SK-N-SH (cell line): ENCODE measurements at regions not wholly inside any gene's neighbourhood (a gene's known extent, or its start where the extent isn't known, plus 50 kb on each side); places are given as distances from the start of the nearest gene placed in this dataset.

Source experiments
- CTCF ChIA-PET: fragments of 300-600, 350-600 bp; formaldehyde crosslinking; extraction: SDS; loops from one replicate; lab custom pipeline; 2021; lab: Yijun Ruan, JAX
- POLR2A ChIA-PET: fragments of 350-600 bp; sonication (Branson Sonifier 250); formaldehyde crosslinking; extraction: SDS; loops from one replicate; lab custom pipeline; 2020; ENCODE audit warnings: antibody characterized with exemption, inconsistent platforms; lab: Yijun Ruan, JAX
- DNase-seq: peaks from one replicate; pipeline ENCODE4 v3.0.0; 2012
- H2AFZ ChIP-seq: fragments of 200-600 bp; sonication (generic); 2 replicates; pipeline ENCODE4 v1.8.1; 2016; ENCODE audit warnings: antibody characterized with exemption, mild to moderate bottlenecking, low read depth
- H3F3A ChIP-seq: fragments of 200-600 bp; sonication (generic); replicated peaks from 2 replicates; pipeline ENCODE3; 2016; ENCODE audit warnings: antibody characterized with exemption, mild to moderate bottlenecking; ENCODE audit not compliant: insufficient read depth
- H3K27ac ChIP-seq, 2 experiments: fragments of 200-500 bp in 1 of 2; fragments of 200-600 bp in 1 of 2; sonication (Bioruptor generic) in 1 of 2; sonication (generic), shearing (Covaris generic) in 1 of 2; 2 replicates each; pipeline versions ENCODE4 v1.5.1 to v1.6.1; 2014 to 2016; ENCODE audit warnings: low read depth in 2 of 2, inconsistent platforms in 1 of 2, low read length in 1 of 2, mild to moderate bottlenecking in 1 of 2, mixed read lengths in 1 of 2
- H3K27me3 ChIP-seq: fragments of 200-600 bp; sonication (generic), shearing (Covaris generic); 2 replicates; pipeline ENCODE4 v1.6.1; 2016; ENCODE audit warnings: mixed run types; ENCODE audit not compliant: insufficient read depth
- H3K36me3 ChIP-seq, 2 experiments: fragments of 200-500 bp in 1 of 2; fragments of 200-600 bp in 1 of 2; sonication (Bioruptor generic) in 1 of 2; sonication (generic) in 1 of 2; replicated peaks in 1 of 2; 2 replicates each; pipeline versions ENCODE3 to v1.5.1; 2014 to 2016; ENCODE audit warnings: low read length in 1 of 2, mild to moderate bottlenecking in 1 of 2; ENCODE audit not compliant: insufficient read depth in 2 of 2, control insufficient read depth in 1 of 2
- H3K4me1 ChIP-seq, 2 experiments: fragments of 200-500 bp in 1 of 2; fragments of 200-600 bp in 1 of 2; sonication (Bioruptor generic) in 1 of 2; sonication (generic), shearing (Covaris generic) in 1 of 2; 2 replicates each; pipeline versions ENCODE4 v1.5.1 to v1.6.1; 2014 to 2016; ENCODE audit warnings: low read depth in 1 of 2, low read length in 1 of 2, mixed run types in 1 of 2; ENCODE audit not compliant: insufficient read depth in 2 of 2, control insufficient read depth in 1 of 2
- H3K4me2 ChIP-seq: fragments of 200-600 bp; sonication (generic), shearing (Covaris generic); 2 replicates; pipeline ENCODE4 v1.6.1; 2017; ENCODE audit warnings: mixed run types
- H3K4me3 ChIP-seq, 2 experiments: fragments of 200-500 bp in 1 of 2; fragments of 200-600 bp in 1 of 2; sonication (Bioruptor generic) in 1 of 2; sonication (generic), shearing (Covaris generic) in 1 of 2; 2 replicates each; pipeline versions ENCODE4 v1.5.1 to v1.8.1; 2014 to 2016; ENCODE audit warnings: low read depth in 2 of 2, inconsistent platforms in 1 of 2, low read length in 1 of 2, mild to moderate bottlenecking in 1 of 2, mixed read lengths in 1 of 2, moderate library complexity in 1 of 2
- H3K79me2 ChIP-seq: fragments of 200-600 bp; sonication (generic); 2 replicates; pipeline ENCODE4 v1.8.1; 2017; ENCODE audit warnings: mild to moderate bottlenecking; ENCODE audit not compliant: insufficient read depth
- H3K9ac ChIP-seq: fragments of 200-600 bp; sonication (generic); 2 replicates; pipeline ENCODE4 v1.6.1; 2017; ENCODE audit warnings: mixed run types
- H3K9me2 ChIP-seq: fragments of 200-600 bp; sonication (generic); 2 replicates; pipeline ENCODE4 v1.6.1; 2017; ENCODE audit warnings: mixed run types
- H3K9me3 ChIP-seq: fragments of 200-600 bp; sonication (generic); 2 replicates; pipeline ENCODE4 v1.6.1; 2017; ENCODE audit warnings: mixed run types, mild to moderate bottlenecking, moderate library complexity
- H4K20me1 ChIP-seq: fragments of 200-600 bp; sonication (generic); 2 replicates; pipeline ENCODE4 v1.6.1; 2017; ENCODE audit warnings: mild to moderate bottlenecking, mixed run types; ENCODE audit not compliant: insufficient read depth
- FOSL2 ChIP-seq: IDR thresholded peaks from 2 replicates; pipeline ENCODE4 v1.4.0; 2012; ENCODE audit warnings: low read depth, mild to moderate bottlenecking, moderate library complexity, borderline replicate concordance
- FOXM1 ChIP-seq: IDR thresholded peaks from 2 replicates; pipeline ENCODE4 v1.4.0; 2012; ENCODE audit warnings: low read depth, mild to moderate bottlenecking
- GABPA ChIP-seq: IDR thresholded peaks from 2 replicates; pipeline ENCODE4 v1.4.0; 2012; ENCODE audit warnings: low read depth, mild to moderate bottlenecking
- GATA2 ChIP-seq: sonication (generic); formaldehyde crosslinking; IDR thresholded peaks from 2 replicates; pipeline ENCODE4 v1.5.0; 2020; ENCODE audit warnings: mild to moderate bottlenecking, missing genetic modification reagents
- JUND ChIP-seq: IDR thresholded peaks from 2 replicates; pipeline ENCODE4 v1.4.0; 2012
- MAX ChIP-seq: IDR thresholded peaks from 2 replicates; pipeline ENCODE4 v1.4.0; 2012; ENCODE audit warnings: low read depth
- MEF2A ChIP-seq: IDR thresholded peaks from 2 replicates; pipeline ENCODE4 v1.4.0; 2012; ENCODE audit warnings: low read depth, borderline replicate concordance
- MXI1 ChIP-seq: IDR thresholded peaks from 2 replicates; pipeline ENCODE4 v1.6.1; 2012; ENCODE audit warnings: mild to moderate bottlenecking, low read depth, low read length, improper control_type of control experiment
- POLR2AphosphoS5 ChIP-seq: IDR thresholded peaks from 2 replicates; pipeline ENCODE4 v1.6.1; 2012; ENCODE audit warnings: low read depth, low read length
- RAD21 ChIP-seq: IDR thresholded peaks from 2 replicates; pipeline ENCODE4 v1.6.1; 2012; ENCODE audit warnings: mild to moderate bottlenecking, low read length
- RCOR1 ChIP-seq: fragments of 150-350 bp; IDR thresholded peaks from 2 replicates; pipeline ENCODE4 v1.6.1; 2017; ENCODE audit warnings: antibody characterized with exemption, low read length
- REST ChIP-seq: IDR thresholded peaks from 2 replicates; pipeline ENCODE4 v1.6.1; 2012; ENCODE audit warnings: mild to moderate bottlenecking, low read depth, low read length, moderate library complexity
- RFX5 ChIP-seq: IDR thresholded peaks from 2 replicates; pipeline ENCODE4 v1.6.1; 2012; ENCODE audit warnings: mild to moderate bottlenecking, improper control_type of control experiment, low read length
- RXRA ChIP-seq: IDR thresholded peaks from 2 replicates; pipeline ENCODE4 v1.4.0; 2012; ENCODE audit warnings: low read depth, mild to moderate bottlenecking, borderline replicate concordance
- USF1 ChIP-seq: IDR thresholded peaks from 2 replicates; pipeline ENCODE4 v1.4.0; 2012; ENCODE audit warnings: low read depth, borderline replicate concordance
- USF2 ChIP-seq: fragments of 150-350 bp; IDR thresholded peaks from 2 replicates; pipeline ENCODE4 v1.6.1; 2017; ENCODE audit warnings: antibody characterized with exemption, low read length, low read depth, borderline replicate concordance
- YY1 ChIP-seq: IDR thresholded peaks from 2 replicates; pipeline ENCODE4 v1.4.0; 2012; ENCODE audit warnings: low read depth, mild to moderate bottlenecking
- WGBS: methylation state at CpG from one replicate; pipeline ENCODE4 v1.1.6; 2017; ENCODE audit warnings: low lambda C conversion rate; 5-methylcytosine and 5-hydroxymethylcytosine counted together

- POLR2A ChIA-PET = no interaction called here
- H3K9ac ChIP-seq = no peak overlapping the region
- no peaks in the 10 kb centered on the region for H3K27me3 ChIP-seq
- no peak overlapping the region for H3K4me2 ChIP-seq
- DNase-seq = no peak
- no peak overlapping the region for H3K4me3 ChIP-seq
- no peaks in the 10 kb centered on the region for H3K79me2 ChIP-seq
- TF ChIP-seq MAX = no peak
- no peak for TF ChIP-seq USF1
- no peak for TF ChIP-seq USF2
- no peak for TF ChIP-seq FOSL2
- no peak for TF ChIP-seq POLR2AphosphoS5
- TF ChIP-seq YY1 = no peak
- TF ChIP-seq RCOR1 = no peak
- no peak for TF ChIP-seq GATA2 (CRISPR knock-in tag)
- TF ChIP-seq MEF2A = no peak
- no peak for TF ChIP-seq MXI1
- H2AFZ ChIP-seq = no peak overlapping the region
- 48% methylated on average over 2 of the region's 2 CpGs for WGBS
- no peaks in the 10 kb centered on the region for H3K9me3 ChIP-seq
- CTCF ChIA-PET = interaction anchor here (1.1 kb wide), 1 partner anchor 16 kb away, joined by 3 read pairs; no protein-coding TSS in a partner anchor
- H3K27ac ChIP-seq = no peak overlapping the region
- H3K4me1 ChIP-seq = 0 out of 4 replicates have a peak, but pooled peaks cover 0 to 7% of the 10 kb centered on the region in 2 experiments
- no peaks in the 10 kb centered on the region for H3K36me3 ChIP-seq
- no peaks in the 10 kb centered on the region for H3K9me2 ChIP-seq
- H3F3A ChIP-seq = peaks cover 15% of the 10 kb centered on the region
- no peaks in the 10 kb centered on the region for H4K20me1 ChIP-seq
Observed at GRCh38 chr2:173648816-173649215, 294.1 kb downstream of the CDCA7 start.

GRCh38 chr2:173649527-173650219 lies 295.0 kb downstream of the CDCA7 start:
- no peaks in the 10 kb centered on the region for H3K9me3 ChIP-seq
- H3K9me2 ChIP-seq = no peaks in the 10 kb centered on the region
- TF ChIP-seq GATA2 (CRISPR knock-in tag) (no peak), FOXM1 (no peak), RAD21 (no peak), JUND (no peak), REST (no peak), RXRA (no peak), FOSL2 (no peak), USF2 (no peak), RFX5 (no peak), USF1 (no peak), GABPA (no peak), MAX (no peak)
- H3K36me3 ChIP-seq = no peaks in the 10 kb centered on the region
- WGBS = 92% methylated on average over 9 of the region's 9 CpGs
- 0 out of 4 replicates have a peak, but pooled peaks cover 0 to 7% of the 10 kb centered on the region in 2 experiments for H3K4me1 ChIP-seq
- no peaks in the 10 kb centered on the region for H4K20me1 ChIP-seq
- H3K9ac ChIP-seq = no peak overlapping the region
- ChIA-PET POLR2A (no interaction called here), CTCF (interaction anchor here (0.9 to 1.1 kb wide), 2 partner anchors 10 to 15 kb away, joined by 3 read pairs; no protein-coding TSS in a partner anchor)
- H2AFZ ChIP-seq = no peak overlapping the region
- no peak overlapping the region for H3K4me3 ChIP-seq
- no peaks in the 10 kb centered on the region for H3K27me3 ChIP-seq
- H3K79me2 ChIP-seq = no peaks in the 10 kb centered on the region
- no peak overlapping the region for H3K4me2 ChIP-seq
- H3F3A ChIP-seq = peaks cover 15% of the 10 kb centered on the region
- no peak overlapping the region for H3K27ac ChIP-seq
- DNase-seq = no peak
